ENCODE measurements at regions not wholly inside any gene's neighbourhood (a gene's known extent, or its start where the extent isn't known, plus 50 kb on each side); places are given as distances from the start of the nearest gene placed in this dataset.

DNA sequence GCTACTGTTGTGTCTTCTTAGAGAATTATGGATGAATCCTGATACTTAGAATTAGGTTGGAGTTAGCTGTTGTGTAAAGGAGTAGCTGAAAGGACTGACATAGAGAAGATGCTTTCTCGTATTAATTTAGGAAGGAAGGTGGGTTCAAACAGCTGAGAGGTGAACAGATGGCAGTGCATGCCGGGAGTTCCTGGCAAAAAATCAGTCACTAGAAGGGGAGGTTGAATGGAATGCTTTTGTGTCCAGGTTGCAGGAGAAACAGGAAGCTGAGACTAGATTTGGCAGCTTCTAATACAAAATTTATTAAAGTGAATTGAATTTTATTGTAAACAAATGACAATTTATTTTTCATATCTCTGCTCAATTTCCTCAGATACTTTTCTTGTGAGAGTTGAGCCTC is 70.8 kb downstream of the BTG1 start:
- no peaks in the 10 kb centered on the region for H3K27me3 Mint-ChIP-seq (ENCODE audit: low read depth)
- H3K4me1 Mint-ChIP-seq (ENCODE audit: low read depth): peaks cover 59% of the 10 kb centered on the region
- no peaks in the 10 kb centered on the region for H3K9me3 Mint-ChIP-seq (ENCODE audit: low read depth)
- H3K27ac Mint-ChIP-seq (ENCODE audit: unreplicated experiment): peak overlapping the region; percentile 94
- DNase-seq (ENCODE audit: low spot score): no peak
- TF ChIP-seq CTCF (IDR thresholded peaks at IDR 0.05): no peak
- no peaks in the 10 kb centered on the region for H3K36me3 Mint-ChIP-seq (ENCODE audit: low read depth)
- H3K4me3 Mint-ChIP-seq (ENCODE audit: unreplicated experiment): no peak overlapping the region

GRCh38 chr12:92073094-92073493 is 72.6 kb downstream of the BTG1 start:
- H3K27me3 Mint-ChIP-seq (ENCODE audit: low read depth): no peaks in the 10 kb centered on the region
- H3K36me3 Mint-ChIP-seq (ENCODE audit: low read depth): no peaks in the 10 kb centered on the region
- no peak overlapping the region for H3K27ac Mint-ChIP-seq (ENCODE audit: unreplicated experiment)
- no peaks in the 10 kb centered on the region for H3K9me3 Mint-ChIP-seq (ENCODE audit: low read depth)
- no peak for DNase-seq (ENCODE audit: low spot score)
- TF ChIP-seq CTCF (IDR thresholded peaks at IDR 0.05): no peak
- H3K4me1 Mint-ChIP-seq (ENCODE audit: low read depth): peaks cover 44% of the 10 kb centered on the region
- H3K4me3 Mint-ChIP-seq (ENCODE audit: unreplicated experiment): no peak overlapping the region

DNA sequence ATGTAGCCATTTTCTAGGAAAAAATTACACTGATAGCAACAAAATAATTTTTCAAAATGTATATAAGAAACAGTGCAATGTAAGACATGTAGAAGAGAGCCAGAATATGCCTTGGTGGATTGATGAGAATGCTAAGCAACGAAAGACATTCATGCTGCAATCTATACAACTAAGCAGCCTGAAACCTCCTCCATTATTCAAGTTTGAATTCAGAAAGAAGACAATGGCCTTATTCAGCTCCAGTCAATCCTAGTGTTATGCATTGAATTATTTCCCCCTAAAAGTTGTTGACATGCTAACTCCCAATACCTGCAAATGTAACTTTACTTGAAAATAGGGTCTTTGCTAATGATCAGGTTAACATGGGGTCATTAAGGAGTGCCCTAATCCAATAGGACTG is 73.5 kb downstream of the BTG1 start:
- Mint-ChIP-seq H3K4me1 (ENCODE audit: low read depth) (peaks cover 34% of the 10 kb centered on the region), H3K9me3 (ENCODE audit: low read depth) (no peaks in the 10 kb centered on the region), H3K36me3 (ENCODE audit: low read depth) (no peaks in the 10 kb centered on the region), H3K27me3 (ENCODE audit: low read depth) (no peaks in the 10 kb centered on the region), H3K27ac (ENCODE audit: unreplicated experiment) (no peak overlapping the region), H3K4me3 (ENCODE audit: unreplicated experiment) (no peak overlapping the region)
- no peak for DNase-seq (ENCODE audit: low spot score)
- no peak for TF ChIP-seq CTCF (IDR thresholded peaks at IDR 0.05)

GRCh38 chr12:92070864-92071445 is 74.7 kb downstream of the BTG1 start:
- DNase-seq (ENCODE audit: low spot score): no peak
- Mint-ChIP-seq H3K27me3 (ENCODE audit: low read depth) (no peaks in the 10 kb centered on the region), H3K27ac (ENCODE audit: unreplicated experiment) (no peak overlapping the region), H3K9me3 (ENCODE audit: low read depth) (no peaks in the 10 kb centered on the region), H3K36me3 (ENCODE audit: low read depth) (no peaks in the 10 kb centered on the region), H3K4me3 (ENCODE audit: unreplicated experiment) (no peak overlapping the region), H3K4me1 (ENCODE audit: low read depth) (peaks cover 22% of the 10 kb centered on the region)
- no peak for TF ChIP-seq CTCF (IDR thresholded peaks at IDR 0.05)

DNA sequence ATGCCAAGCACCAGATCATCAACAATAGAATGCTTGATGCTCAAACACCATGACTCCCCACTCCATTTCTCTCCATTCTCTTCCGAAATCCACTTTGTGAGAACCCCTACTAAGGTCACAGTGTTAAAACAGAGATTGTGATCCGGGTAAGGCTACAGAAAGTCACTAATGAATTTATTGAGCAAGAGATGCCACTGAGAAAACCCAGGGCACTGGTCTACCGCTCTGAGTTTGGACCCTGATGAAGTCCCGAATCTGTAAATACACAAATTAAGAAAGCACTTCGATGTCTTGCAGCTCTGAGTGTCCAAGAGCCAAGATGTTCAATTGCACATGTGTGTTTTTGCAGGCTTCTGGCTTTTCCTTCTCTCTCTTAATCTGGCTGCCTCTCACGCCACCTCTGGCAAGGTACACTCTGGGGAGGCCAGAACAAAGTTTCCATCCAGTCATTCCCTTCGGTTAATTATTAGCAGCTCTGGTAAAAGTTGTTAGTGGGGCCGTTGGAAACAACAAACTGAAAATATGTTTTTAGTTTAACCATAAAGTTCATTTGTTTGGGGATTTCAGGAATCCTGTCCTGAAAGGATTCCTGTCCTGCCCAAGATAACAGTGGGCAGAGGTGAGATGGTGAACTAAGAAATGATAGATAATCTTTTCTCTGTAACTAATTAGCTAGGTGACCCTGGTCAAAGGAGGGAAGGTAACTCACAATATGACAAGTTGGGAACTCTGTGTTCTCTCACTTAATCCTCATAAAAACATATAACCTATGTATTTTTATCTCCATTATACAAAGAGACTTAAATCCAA is 75.4 kb downstream of the BTG1 start:
- Mint-ChIP-seq H3K36me3 (ENCODE audit: low read depth) (no peaks in the 10 kb centered on the region), H3K9me3 (ENCODE audit: low read depth) (no peaks in the 10 kb centered on the region), H3K4me3 (ENCODE audit: unreplicated experiment) (no peak overlapping the region), H3K27me3 (ENCODE audit: low read depth) (no peaks in the 10 kb centered on the region), H3K4me1 (ENCODE audit: low read depth) (peaks cover 20% of the 10 kb centered on the region), H3K27ac (ENCODE audit: unreplicated experiment) (no peak overlapping the region)
- DNase-seq (ENCODE audit: low spot score): no peak
- no peak for TF ChIP-seq CTCF (IDR thresholded peaks at IDR 0.05)
